GM23338 (cell line): ENCODE measurements at regions not wholly inside any gene's neighbourhood (a gene's known extent, or its start where the extent isn't known, plus 50 kb on each side); places are given as distances from the start of the nearest gene placed in this dataset.

Experiments used
- ATAC-seq: fragments of 200-7000 bp; cut with Tn5 transposase; 3 replicates; pipeline ENCODE4 v1.9.1; 2020
- DNase-seq: peaks from one replicate; pipeline ENCODE4 v3.0.0-alpha.2; 2015; ENCODE audit warnings: low spot score
- H2AFZ ChIP-seq: fragments of 200-600 bp; sonication (generic); 2 replicates; pipeline ENCODE4 v1.8.0; 2016; ENCODE audit warnings: antibody characterized with exemption, mild to moderate bottlenecking, moderate library complexity
- H3F3A ChIP-seq: fragments of 200-600 bp; sonication (generic); replicated peaks from 2 replicates; pipeline ENCODE4 v1.8.0; 2017; ENCODE audit warnings: antibody characterized with exemption, mixed run types, low read depth
- H3K27ac ChIP-seq: fragments of 200-600 bp; sonication (generic); 2 replicates; pipeline ENCODE4 v1.6.1; 2016; ENCODE audit warnings: low read depth
- H3K27me3 ChIP-seq: fragments of 200-600 bp; sonication (generic); 2 replicates; pipeline ENCODE4 v1.8.0; 2016; ENCODE audit warnings: mild to moderate bottlenecking, mixed run types, moderate library complexity; ENCODE audit not compliant: insufficient read depth
- H3K36me3 ChIP-seq: fragments of 200-600 bp; sonication (generic); 2 replicates; pipeline ENCODE4 v1.8.0; 2016; ENCODE audit warnings: mild to moderate bottlenecking; ENCODE audit not compliant: insufficient read depth
- H3K4me1 ChIP-seq: fragments of 200-600 bp; sonication (generic); 2 replicates; pipeline ENCODE4 v1.8.0; 2016; ENCODE audit warnings: mild to moderate bottlenecking, moderate library complexity; ENCODE audit not compliant: insufficient read depth
- H3K4me2 ChIP-seq: fragments of 200-600 bp; sonication (generic); 2 replicates; pipeline ENCODE4 v1.7.1; 2017; ENCODE audit warnings: mixed run types
- H3K4me3 ChIP-seq: fragments of 200-600 bp; sonication (generic); 2 replicates; pipeline ENCODE4 v1.6.1; 2016; ENCODE audit warnings: mixed run types
- H3K79me2 ChIP-seq: fragments of 200-600 bp; sonication (generic); replicated peaks from 2 replicates; pipeline ENCODE4 v1.8.0; 2017; ENCODE audit warnings: mild to moderate bottlenecking; ENCODE audit not compliant: insufficient read depth
- H3K9me2 ChIP-seq: fragments of 200-600 bp; sonication (generic); 2 replicates; pipeline ENCODE4 v1.8.0; 2017; ENCODE audit not compliant: insufficient read depth
- H4K20me1 ChIP-seq: fragments of 200-600 bp; sonication (generic); replicated peaks from 2 replicates; pipeline ENCODE4 v1.8.0; 2017; ENCODE audit warnings: mild to moderate bottlenecking; ENCODE audit not compliant: insufficient read depth
- H3K27ac Mint-ChIP-seq: 2 replicates; pipeline ENCODE4 v1.8.0; 2020; ENCODE audit warnings: inconsistent platforms, mild to moderate bottlenecking, moderate library complexity, mixed read lengths
- H3K27me3 Mint-ChIP-seq: 3 replicates; pipeline ENCODE4 v1.8.0; 2022; ENCODE audit warnings: low read depth, mild to moderate bottlenecking, moderate library complexity, mixed read lengths, inconsistent platforms; ENCODE audit not compliant: insufficient read depth, poor library complexity
- H3K36me3 Mint-ChIP-seq: 3 replicates; pipeline ENCODE4 v1.8.0; 2021; ENCODE audit warnings: low read depth, mild to moderate bottlenecking, inconsistent platforms, moderate library complexity, mixed read lengths
- H3K4me1 Mint-ChIP-seq: 3 replicates; pipeline ENCODE4 v1.8.0; 2020; ENCODE audit warnings: mild to moderate bottlenecking, inconsistent platforms, mixed read lengths
- H3K4me3 Mint-ChIP-seq: 3 replicates; pipeline ENCODE4 v1.8.0; 2021; ENCODE audit warnings: moderate library complexity, mild to moderate bottlenecking, inconsistent platforms, mixed read lengths
- H3K9me3 Mint-ChIP-seq: 3 replicates; pipeline ENCODE4 v1.8.0; 2020; ENCODE audit warnings: moderate library complexity, mild to moderate bottlenecking, inconsistent platforms, mixed read lengths
- CREB1 ChIP-seq: fragments of 250-450 bp; sonication (Bioruptor Pico); IDR thresholded peaks from 2 replicates; pipeline ENCODE4 v1.5.0; 2020; ENCODE audit warnings: low read depth, mild to moderate bottlenecking, moderate library complexity
- EZH2 ChIP-seq: fragments of 200-600 bp; sonication (generic); IDR thresholded peaks from one replicate; pipeline ENCODE4 v1.8.0; 2017; ENCODE audit warnings: antibody characterized with exemption, mild to moderate bottlenecking, low read depth; ENCODE audit not compliant: unreplicated experiment
- EZH2phosphoT487 ChIP-seq: fragments of 200-600 bp; sonication (generic); IDR thresholded peaks from one replicate; pipeline ENCODE4 v1.8.1; 2018; ENCODE audit warnings: antibody characterized with exemption; ENCODE audit not compliant: unreplicated experiment
- JUNB ChIP-seq: IDR thresholded peaks from one replicate; pipeline ENCODE4 v1.6.1; 2016; ENCODE audit warnings: antibody characterized with exemption; ENCODE audit not compliant: unreplicated experiment
- NANOG ChIP-seq: IDR thresholded peaks from 2 replicates; pipeline ENCODE4 v1.6.1; 2016; ENCODE audit warnings: antibody characterized with exemption, borderline replicate concordance
- POLR2AphosphoS5 ChIP-seq: IDR thresholded peaks from 2 replicates; pipeline ENCODE4 v1.6.1; 2016; ENCODE audit warnings: antibody characterized with exemption, low read depth
- STAT1 ChIP-seq: IDR thresholded peaks from one replicate; pipeline ENCODE4 v1.6.1; 2016; ENCODE audit warnings: antibody characterized with exemption; ENCODE audit not compliant: unreplicated experiment
- ZNF114 ChIP-seq: fragments of 250-450 bp; sonication (Bioruptor Pico); IDR thresholded peaks from 2 replicates; pipeline ENCODE4 v1.5.0; 2020; ENCODE audit warnings: mild to moderate bottlenecking, moderate library complexity
- ZNF331 ChIP-seq: fragments of 250-450 bp; sonication (Bioruptor Pico); IDR thresholded peaks from 2 replicates; pipeline ENCODE4 v1.5.0; 2020; ENCODE audit warnings: low read depth, mild to moderate bottlenecking, moderate library complexity
- TF ChIP-seq, protein P1 (sequence below), 2 experiments: fragments of 200-600 bp in 1 of 2; sonication (generic) in 1 of 2; conservative IDR thresholded peaks; 2 replicates each; pipeline versions ENCODE4 v1.5.1 to v1.6.1; 2016 to 2017; ENCODE audit warnings: antibody characterized with exemption in 2 of 2, low read depth in 2 of 2, mild to moderate bottlenecking in 2 of 2, moderate library complexity in 1 of 2
- TF ChIP-seq, protein P2 (sequence below): fragments of 250-450 bp; sonication (Bioruptor Pico); IDR thresholded peaks from 2 replicates; pipeline ENCODE4 v1.5.0; 2020; ENCODE audit warnings: mild to moderate bottlenecking, moderate library complexity
- TF ChIP-seq, protein P3 (sequence below): IDR thresholded peaks from 2 replicates; pipeline ENCODE4 v1.6.1; 2016; ENCODE audit warnings: antibody characterized with exemption
- TF ChIP-seq, protein P4 (sequence below): IDR thresholded peaks from one replicate; pipeline ENCODE4 v1.6.1; 2018; ENCODE audit warnings: antibody characterized with exemption; ENCODE audit not compliant: unreplicated experiment

DNA sequence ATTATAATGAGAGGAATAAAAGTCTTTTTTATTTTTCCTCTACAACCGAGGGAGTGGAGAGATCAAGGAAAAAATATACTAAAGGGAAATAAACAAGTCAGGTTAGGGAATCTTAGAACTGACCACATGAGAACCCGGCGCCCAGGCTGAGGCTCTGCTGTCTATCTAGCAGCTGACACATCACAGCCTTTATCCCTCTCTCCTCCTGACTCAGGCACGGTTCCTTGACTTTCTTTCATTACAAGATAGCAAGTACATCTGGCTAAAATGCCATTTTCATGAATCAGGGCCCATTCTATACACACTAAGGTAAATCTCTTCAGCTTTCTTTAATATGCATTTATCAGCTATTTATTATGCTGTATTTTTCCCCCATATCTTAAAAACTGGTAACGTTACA lies 296.0 kb downstream of the TMX3 start:
- Mint-ChIP-seq H3K4me1 (peaks cover 3% of the 10 kb centered on the region; the same call in 2 of the 3 replicates), H3K4me3 (no peak overlapping the region), H3K36me3 (no peaks in the 10 kb centered on the region; the same call in 2 of the 3 replicates), H3K9me3 (peaks cover 6% of the 10 kb centered on the region; the same call in 1 of the 3 replicates), H3K27ac (no peak overlapping the region), H3K27me3 (no peaks in the 10 kb centered on the region)
- Histone ChIP-seq H3K27me3 (no peaks in the 10 kb centered on the region), H3K79me2 (no peaks in the 10 kb centered on the region), H3K4me3 (no peak overlapping the region), H2AFZ (no peak overlapping the region), H3K36me3 (no peaks in the 10 kb centered on the region), H3K27ac (no peak overlapping the region), H3K4me1 (no peaks in the 10 kb centered on the region), H3K4me2 (no peak overlapping the region), H4K20me1 (no peaks in the 10 kb centered on the region), H3K9me2 (no peaks in the 10 kb centered on the region), H3F3A (no peaks in the 10 kb centered on the region)
- TF ChIP-seq POLR2AphosphoS5 (no peak), STAT1 (no peak), CREB1 (no peak), ZNF114 (no peak), NANOG (no peak), EZH2phosphoT487 (no peak), ZNF331 (no peak), JUNB (no peak), EZH2 (no peak)
- TF ChIP-seq, protein P1, sequence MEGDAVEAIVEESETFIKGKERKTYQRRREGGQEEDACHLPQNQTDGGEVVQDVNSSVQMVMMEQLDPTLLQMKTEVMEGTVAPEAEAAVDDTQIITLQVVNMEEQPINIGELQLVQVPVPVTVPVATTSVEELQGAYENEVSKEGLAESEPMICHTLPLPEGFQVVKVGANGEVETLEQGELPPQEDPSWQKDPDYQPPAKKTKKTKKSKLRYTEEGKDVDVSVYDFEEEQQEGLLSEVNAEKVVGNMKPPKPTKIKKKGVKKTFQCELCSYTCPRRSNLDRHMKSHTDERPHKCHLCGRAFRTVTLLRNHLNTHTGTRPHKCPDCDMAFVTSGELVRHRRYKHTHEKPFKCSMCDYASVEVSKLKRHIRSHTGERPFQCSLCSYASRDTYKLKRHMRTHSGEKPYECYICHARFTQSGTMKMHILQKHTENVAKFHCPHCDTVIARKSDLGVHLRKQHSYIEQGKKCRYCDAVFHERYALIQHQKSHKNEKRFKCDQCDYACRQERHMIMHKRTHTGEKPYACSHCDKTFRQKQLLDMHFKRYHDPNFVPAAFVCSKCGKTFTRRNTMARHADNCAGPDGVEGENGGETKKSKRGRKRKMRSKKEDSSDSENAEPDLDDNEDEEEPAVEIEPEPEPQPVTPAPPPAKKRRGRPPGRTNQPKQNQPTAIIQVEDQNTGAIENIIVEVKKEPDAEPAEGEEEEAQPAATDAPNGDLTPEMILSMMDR (conservative IDR thresholded peaks at IDR 0.05; ENCODE audit: low read depth in 2 of 2), result no peak
- TF ChIP-seq, protein P2, sequence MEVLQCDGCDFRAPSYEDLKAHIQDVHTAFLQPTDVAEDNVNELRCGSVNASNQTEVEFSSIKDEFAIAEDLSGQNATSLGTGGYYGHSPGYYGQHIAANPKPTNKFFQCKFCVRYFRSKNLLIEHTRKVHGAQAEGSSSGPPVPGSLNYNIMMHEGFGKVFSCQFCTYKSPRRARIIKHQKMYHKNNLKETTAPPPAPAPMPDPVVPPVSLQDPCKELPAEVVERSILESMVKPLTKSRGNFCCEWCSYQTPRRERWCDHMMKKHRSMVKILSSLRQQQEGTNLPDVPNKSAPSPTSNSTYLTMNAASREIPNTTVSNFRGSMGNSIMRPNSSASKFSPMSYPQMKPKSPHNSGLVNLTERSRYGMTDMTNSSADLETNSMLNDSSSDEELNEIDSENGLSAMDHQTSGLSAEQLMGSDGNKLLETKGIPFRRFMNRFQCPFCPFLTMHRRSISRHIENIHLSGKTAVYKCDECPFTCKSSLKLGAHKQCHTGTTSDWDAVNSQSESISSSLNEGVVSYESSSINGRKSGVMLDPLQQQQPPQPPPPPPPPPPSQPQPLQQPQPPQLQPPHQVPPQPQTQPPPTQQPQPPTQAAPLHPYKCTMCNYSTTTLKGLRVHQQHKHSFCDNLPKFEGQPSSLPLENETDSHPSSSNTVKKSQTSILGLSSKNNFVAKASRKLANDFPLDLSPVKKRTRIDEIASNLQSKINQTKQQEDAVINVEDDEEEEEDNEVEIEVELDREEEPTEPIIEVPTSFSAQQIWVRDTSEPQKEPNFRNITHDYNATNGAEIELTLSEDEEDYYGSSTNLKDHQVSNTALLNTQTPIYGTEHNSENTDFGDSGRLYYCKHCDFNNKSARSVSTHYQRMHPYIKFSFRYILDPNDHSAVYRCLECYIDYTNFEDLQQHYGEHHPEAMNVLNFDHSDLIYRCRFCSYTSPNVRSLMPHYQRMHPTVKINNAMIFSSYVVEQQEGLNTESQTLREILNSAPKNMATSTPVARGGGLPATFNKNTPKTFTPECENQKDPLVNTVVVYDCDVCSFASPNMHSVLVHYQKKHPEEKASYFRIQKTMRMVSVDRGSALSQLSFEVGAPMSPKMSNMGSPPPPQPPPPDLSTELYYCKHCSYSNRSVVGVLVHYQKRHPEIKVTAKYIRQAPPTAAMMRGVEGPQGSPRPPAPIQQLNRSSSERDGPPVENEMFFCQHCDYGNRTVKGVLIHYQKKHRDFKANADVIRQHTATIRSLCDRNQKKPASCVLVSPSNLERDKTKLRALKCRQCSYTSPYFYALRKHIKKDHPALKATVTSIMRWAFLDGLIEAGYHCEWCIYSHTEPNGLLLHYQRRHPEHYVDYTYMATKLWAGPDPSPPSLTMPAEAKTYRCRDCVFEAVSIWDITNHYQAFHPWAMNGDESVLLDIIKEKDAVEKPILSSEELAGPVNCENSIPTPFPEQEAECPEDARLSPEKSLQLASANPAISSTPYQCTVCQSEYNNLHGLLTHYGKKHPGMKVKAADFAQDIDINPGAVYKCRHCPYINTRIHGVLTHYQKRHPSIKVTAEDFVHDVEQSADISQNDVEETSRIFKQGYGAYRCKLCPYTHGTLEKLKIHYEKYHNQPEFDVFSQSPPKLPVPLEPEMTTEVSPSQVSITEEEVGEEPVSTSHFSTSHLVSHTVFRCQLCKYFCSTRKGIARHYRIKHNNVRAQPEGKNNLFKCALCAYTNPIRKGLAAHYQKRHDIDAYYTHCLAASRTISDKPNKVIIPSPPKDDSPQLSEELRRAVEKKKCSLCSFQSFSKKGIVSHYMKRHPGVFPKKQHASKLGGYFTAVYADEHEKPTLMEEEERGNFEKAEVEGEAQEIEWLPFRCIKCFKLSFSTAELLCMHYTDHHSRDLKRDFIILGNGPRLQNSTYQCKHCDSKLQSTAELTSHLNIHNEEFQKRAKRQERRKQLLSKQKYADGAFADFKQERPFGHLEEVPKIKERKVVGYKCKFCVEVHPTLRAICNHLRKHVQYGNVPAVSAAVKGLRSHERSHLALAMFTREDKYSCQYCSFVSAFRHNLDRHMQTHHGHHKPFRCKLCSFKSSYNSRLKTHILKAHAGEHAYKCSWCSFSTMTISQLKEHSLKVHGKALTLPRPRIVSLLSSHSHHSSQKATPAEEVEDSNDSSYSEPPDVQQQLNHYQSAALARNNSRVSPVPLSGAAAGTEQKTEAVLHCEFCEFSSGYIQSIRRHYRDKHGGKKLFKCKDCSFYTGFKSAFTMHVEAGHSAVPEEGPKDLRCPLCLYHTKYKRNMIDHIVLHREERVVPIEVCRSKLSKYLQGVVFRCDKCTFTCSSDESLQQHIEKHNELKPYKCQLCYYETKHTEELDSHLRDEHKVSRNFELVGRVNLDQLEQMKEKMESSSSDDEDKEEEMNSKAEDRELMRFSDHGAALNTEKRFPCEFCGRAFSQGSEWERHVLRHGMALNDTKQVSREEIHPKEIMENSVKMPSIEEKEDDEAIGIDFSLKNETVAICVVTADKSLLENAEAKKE, result no peak
- TF ChIP-seq, protein P3, sequence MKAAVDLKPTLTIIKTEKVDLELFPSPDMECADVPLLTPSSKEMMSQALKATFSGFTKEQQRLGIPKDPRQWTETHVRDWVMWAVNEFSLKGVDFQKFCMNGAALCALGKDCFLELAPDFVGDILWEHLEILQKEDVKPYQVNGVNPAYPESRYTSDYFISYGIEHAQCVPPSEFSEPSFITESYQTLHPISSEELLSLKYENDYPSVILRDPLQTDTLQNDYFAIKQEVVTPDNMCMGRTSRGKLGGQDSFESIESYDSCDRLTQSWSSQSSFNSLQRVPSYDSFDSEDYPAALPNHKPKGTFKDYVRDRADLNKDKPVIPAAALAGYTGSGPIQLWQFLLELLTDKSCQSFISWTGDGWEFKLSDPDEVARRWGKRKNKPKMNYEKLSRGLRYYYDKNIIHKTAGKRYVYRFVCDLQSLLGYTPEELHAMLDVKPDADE, result no peak
- TF ChIP-seq, protein P4, sequence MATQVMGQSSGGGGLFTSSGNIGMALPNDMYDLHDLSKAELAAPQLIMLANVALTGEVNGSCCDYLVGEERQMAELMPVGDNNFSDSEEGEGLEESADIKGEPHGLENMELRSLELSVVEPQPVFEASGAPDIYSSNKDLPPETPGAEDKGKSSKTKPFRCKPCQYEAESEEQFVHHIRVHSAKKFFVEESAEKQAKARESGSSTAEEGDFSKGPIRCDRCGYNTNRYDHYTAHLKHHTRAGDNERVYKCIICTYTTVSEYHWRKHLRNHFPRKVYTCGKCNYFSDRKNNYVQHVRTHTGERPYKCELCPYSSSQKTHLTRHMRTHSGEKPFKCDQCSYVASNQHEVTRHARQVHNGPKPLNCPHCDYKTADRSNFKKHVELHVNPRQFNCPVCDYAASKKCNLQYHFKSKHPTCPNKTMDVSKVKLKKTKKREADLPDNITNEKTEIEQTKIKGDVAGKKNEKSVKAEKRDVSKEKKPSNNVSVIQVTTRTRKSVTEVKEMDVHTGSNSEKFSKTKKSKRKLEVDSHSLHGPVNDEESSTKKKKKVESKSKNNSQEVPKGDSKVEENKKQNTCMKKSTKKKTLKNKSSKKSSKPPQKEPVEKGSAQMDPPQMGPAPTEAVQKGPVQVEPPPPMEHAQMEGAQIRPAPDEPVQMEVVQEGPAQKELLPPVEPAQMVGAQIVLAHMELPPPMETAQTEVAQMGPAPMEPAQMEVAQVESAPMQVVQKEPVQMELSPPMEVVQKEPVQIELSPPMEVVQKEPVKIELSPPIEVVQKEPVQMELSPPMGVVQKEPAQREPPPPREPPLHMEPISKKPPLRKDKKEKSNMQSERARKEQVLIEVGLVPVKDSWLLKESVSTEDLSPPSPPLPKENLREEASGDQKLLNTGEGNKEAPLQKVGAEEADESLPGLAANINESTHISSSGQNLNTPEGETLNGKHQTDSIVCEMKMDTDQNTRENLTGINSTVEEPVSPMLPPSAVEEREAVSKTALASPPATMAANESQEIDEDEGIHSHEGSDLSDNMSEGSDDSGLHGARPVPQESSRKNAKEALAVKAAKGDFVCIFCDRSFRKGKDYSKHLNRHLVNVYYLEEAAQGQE, result no peak
- ATAC-seq, result no peak
- DNase-seq, result no peak
